RCC 7860 (cell line): ENCODE measurements at regions not wholly inside any gene's neighbourhood (a gene's known extent, or its start where the extent isn't known, plus 50 kb on each side); places are given as distances from the start of the nearest gene placed in this dataset.
"Not testable (repeated sequence)": the region's sequence is repeated elsewhere in the genome, so short reads cannot be mapped to it uniquely, and the experiment has no call there.

Experiments
- DNase-seq: peaks from one replicate; pipeline ENCODE4 v3.0.0-alpha.2; 2015; ENCODE audit warnings: low spot score
- FAIRE-seq: peaks from 2 replicates; lab custom pipeline; 2012; peaks lifted over from hg19 to GRCh38; lab: Jason Lieb, UNC

- no peak for FAIRE-seq
Measured at GRCh38 chr5:26427281-26427680, 611.1 kb downstream of the CDH9 start.

DNA sequence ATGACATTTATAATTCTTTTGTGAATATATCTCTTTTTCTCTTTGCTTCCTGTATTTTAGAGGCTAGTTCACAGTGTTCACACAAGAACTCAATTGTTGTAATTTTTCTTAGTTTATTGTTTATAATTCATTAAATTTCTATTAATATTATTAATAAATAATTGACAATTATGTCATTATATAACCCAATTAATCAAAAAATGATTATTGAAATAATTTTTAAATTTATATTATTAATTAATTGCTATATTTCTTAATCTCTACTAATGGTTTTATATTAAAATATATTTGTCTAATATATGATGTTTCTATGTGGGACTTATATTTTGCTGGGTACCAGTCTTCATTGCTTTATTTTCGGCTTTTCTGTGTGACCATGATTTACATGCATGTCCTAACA, 618.4 kb downstream of the CDH9 start:
- no peak for DNase-seq
- peak; percentile 85 for FAIRE-seq

More at GRCh38 chr5:26427281-26427680, 611.1 kb downstream of the CDH9 start:
- no peak for DNase-seq

GRCh38 chr5:26416911-26417310, 621.5 kb downstream of the CDH9 start:
- FAIRE-seq, result no peak
- no peak for DNase-seq

GRCh38 chr5:26415987-26416779, 622.2 kb downstream of the CDH9 start:
- DNase-seq, result no peak
- FAIRE-seq, result no peak

GRCh38 chr5:26390608-26391007, 647.8 kb downstream of the CDH9 start:
- DNase-seq (no peak), FAIRE-seq (no peak)

DNA sequence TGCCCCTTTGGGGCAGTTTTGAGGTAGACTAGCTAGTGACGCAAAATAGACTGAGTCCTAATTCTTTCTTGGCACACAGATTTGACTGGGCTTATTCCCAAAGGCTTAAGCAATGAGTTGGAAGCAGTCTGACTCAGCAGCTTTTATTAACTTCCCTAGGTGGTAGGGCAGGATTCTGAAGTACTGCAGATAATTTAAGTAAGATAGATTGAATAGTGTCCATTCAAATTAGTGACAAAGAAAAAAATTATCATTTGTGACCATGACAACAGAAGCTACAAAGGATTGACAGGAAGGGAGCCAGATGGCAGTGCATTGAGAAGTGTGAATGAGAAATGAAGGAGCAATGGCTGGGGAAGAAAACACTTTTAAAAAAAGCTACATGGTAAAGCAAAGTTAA, 649.4 kb downstream of the CDH9 start:
- FAIRE-seq, result no peak

GRCh38 chr5:26386532-26386931, 651.9 kb downstream of the CDH9 start:
- DNase-seq (no peak), FAIRE-seq (no peak)

More for the DNA sequence above, 649.4 kb downstream of the CDH9 start:
- no peak for DNase-seq

- not testable (repeated sequence) for FAIRE-seq, DNase-seq
Measured at GRCh38 chr5:26364624-26365023, 673.8 kb downstream of the CDH9 start.

GRCh38 chr5:26343801-26344325, 694.5 kb downstream of the CDH9 start:
- no peak for FAIRE-seq
- no peak for DNase-seq

- DNase-seq (no peak), FAIRE-seq (no peak)
Measured at GRCh38 chr5:26339576-26339975, 698.8 kb downstream of the CDH9 start.

DNA sequence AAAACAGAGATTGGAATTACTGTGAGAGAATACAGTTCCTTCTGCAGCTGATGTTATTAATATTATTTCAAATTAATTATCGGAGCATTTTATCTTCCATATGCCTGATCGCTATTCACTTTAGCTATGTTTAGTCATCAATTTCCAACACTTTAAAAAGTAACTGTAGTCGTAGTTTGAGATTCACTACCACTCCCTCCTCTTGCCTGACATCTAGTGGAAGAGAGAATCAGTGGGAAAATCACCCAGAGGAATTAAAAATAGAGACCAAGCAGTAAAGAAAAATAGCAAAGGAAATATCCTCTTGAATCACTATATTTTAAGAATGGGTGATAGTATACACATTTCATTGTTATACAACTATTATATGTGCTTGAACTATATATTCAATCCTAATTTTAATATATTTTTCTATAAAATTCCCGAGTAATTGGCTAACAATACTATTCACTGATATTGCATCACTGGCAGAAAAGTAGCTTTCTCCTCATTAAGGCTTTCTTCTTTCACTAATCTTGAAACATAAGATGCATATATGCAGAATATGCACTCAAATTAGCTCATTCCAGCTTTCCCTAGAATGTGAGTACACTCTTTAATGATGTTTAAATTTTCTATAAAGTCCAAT, 708.7 kb downstream of the CDH9 start:
- DNase-seq, result no peak
- peak; percentile 46 for FAIRE-seq

DNA sequence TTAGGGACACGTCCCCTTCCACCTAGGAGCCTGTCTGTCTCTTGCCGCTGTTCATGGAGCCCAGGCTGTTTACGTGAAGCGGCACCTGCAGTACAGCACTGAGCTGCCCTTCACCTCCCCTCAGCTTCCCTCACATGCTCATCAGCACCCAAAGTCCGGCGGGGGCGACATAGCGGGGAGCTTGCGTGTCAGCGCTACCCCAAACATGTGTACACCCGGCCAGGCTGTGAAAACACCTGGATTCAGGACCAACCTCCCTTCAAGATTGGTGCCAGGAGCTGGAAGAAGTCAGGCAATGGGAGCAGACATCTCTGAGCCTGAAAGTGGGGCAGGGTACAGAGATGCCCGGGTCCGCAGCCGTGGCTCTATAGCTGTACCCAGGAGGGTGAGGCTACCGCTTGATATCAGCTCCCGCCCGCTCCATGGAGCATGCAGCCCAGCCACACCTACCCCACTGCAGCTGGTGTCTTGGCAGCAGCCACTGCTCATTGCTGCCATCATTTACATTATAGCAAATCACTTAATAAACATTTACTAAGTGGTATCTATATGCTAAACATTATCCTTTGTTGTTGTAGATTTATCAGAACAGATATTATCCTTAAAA, 712.1 kb downstream of the CDH9 start:
- FAIRE-seq, result no peak
- DNase-seq, result no peak

DNA sequence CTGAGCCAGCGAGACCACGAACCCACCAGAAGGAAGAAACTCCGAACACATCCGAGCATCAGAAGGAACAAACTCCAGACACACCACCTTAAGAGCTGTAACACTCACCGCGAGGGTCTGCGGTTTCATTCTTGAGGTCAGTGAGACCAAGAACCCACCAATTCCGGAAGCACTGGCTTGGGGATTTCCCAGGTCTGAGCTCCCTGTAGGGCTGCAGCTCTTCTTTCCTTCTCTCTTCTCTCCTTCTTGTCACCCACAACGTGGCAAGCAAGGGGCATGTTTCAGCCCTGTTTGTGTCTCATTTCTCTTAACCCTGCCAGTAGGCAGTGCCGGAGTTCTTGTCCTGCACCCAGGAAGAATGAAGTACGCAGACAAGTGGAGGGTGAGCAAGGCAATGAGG, 713.0 kb downstream of the CDH9 start:
- FAIRE-seq, DNase-seq: not testable (repeated sequence)

DNA sequence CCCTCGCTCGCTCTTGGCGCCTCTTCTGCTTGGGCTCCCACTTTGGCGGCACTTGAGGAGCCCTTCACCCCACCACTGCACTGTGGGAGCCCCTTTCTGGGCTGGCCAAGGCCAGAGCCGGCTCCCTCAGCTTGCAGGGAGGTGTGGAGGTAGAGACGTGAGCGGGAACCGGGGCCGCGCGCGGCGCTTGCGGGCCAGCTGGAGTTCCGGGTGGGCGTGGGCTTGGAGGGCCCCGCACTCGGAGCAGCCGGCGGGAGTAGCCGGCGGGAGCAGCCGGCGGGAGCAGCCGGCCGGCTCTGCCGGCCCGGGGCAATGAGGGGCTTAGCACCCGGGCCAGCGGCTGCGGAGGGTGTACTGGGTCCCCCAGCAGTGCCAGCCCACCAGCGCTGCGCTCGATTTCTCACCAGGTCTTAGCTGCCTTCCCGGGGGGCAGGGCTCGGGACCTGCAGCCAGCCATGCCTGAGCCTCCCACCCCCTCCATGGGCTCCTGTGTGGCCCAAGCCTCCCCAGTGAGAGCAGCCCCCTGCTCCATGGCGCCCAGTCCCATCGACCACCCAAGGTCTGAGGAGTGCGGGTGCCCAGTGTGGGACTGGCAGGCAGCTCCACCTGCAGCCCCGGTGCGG, 714.0 kb downstream of the CDH9 start:
- not testable (repeated sequence) for DNase-seq, FAIRE-seq

DNA sequence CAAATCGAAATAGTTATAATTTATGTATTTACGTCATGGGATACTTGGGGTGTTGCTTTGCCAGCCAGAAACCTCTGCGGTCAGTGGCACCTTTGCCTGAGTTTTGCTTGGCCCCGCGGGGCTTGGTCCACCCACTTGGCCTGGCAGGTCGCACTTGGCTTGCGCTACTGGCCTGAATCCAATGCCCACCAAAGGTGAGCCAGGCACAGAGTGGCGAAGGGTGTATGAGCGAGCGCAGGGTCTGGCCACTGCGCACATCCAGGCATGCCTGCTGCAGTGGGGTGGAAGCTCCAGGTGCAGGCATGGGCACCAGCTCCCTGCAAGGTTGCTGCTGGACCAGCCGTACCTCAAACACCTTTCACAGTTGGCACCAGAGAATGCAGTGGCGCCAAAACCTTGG, 714.6 kb downstream of the CDH9 start:
- FAIRE-seq, result no peak
- no peak for DNase-seq

DNA sequence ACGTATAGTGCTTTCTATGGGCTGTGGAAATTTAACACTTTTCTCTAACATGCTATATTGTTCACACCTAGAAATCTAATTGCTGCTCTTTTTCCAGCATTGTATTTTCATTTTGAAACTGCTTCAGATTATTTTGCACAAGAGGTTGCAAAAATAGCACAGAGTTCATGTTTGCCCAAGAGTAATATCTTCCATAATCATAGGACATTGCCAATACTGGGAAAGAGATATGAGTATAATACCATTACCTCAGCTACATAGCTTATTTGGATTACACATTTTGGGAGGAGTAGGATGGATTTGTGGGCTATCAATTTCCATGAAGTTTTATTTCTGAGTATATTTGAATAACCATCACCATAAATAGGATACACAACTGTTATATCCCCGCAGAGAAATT, 717.1 kb downstream of the CDH9 start:
- DNase-seq, result no peak
- no peak for FAIRE-seq

GRCh38 chr5:26310415-26310814, 728.0 kb downstream of the CDH9 start:
- DNase-seq, result no peak
- no peak for FAIRE-seq

DNA sequence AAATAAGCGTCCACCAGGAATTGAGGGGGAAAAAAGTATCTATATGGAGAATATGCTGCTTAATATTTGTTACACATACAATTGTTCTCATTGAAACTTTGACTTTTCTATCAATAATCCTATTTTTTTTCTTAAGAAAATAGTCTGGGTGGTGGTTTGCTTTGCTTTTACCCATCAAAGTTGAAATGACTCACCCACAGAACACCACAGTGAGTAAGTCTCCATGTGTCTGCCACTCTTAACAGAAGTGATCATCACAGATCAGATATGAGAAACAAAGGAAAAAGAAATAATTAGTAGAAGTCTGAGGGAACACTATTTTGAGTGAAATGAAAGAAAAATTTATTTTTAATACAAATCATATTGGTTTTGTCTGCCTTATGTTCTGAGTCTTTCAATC, 742.8 kb downstream of the CDH9 start:
- no peak for DNase-seq
- no peak for FAIRE-seq

DNA sequence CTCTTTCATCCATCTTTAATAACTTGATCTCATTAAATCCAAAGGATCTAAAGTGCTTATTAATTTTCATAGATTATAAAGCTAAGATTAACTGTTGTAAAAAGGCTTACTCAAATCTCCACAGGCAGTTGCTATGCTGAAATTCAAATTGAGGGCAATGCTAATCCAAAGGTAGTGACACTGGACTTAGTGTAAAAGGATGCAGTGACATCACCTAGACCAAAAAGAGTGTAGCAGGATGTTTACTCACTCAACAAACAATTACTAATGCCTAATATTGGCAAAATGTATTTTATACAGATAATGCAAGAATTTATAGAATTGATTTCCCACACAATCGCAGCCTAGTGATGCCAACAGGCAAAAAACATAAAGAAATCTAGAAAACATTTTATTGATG, 756.2 kb downstream of the CDH9 start:
- FAIRE-seq, result no peak

DNA sequence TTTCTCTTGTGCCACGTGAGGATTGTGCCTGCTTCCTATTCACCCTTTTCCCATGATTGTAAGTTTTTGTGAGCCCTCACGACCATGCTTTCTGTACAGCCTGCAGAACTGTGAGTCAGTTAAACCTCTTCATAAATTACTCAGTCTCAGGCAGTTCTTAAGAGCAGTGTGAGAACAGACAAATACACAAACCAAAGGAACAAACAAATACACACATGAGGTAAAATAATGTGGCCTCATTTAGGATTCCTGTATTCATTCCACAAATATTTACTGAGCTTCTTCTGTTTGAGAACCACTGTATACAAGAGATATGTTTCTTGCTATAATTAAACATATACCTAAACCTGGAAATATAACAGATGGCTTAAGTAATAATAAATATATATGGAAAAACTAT, 760.3 kb downstream of the CDH9 start:
- no peak for DNase-seq
- no peak for FAIRE-seq

More for the DNA sequence above, 756.2 kb downstream of the CDH9 start:
- no peak for DNase-seq

- FAIRE-seq, result no peak
- DNase-seq, result no peak
Measured at GRCh38 chr5:26259081-26259480, 779.3 kb downstream of the CDH9 start.
